ACC112 (cell line): ENCODE measurements at regions not wholly inside any gene's neighbourhood (a gene's known extent, or its start where the extent isn't known, plus 50 kb on each side); places are given as distances from the start of the nearest gene placed in this dataset.

Experiments used
- H2AFZ ChIP-seq: fragments of 200-600 bp; sonication (generic); one replicate; pipeline ENCODE4 v1.6.0; 2017; ENCODE audit warnings: antibody characterized with exemption, low read length; ENCODE audit not compliant: unreplicated experiment
- H3K27ac ChIP-seq: fragments of 200-600 bp; sonication (generic); 2 replicates; pipeline ENCODE4 v1.5.1; 2014; ENCODE audit warnings: low read depth, mild to moderate bottlenecking, antibody characterized with exemption, low read length, moderate library complexity
- H3K27me3 ChIP-seq: fragments of 200-600 bp; sonication (generic); 2 replicates; pipeline ENCODE4 v1.6.1; 2014; ENCODE audit warnings: mild to moderate bottlenecking, antibody characterized with exemption, low read length, moderate library complexity, mixed read lengths; ENCODE audit not compliant: insufficient read depth
- H3K36me3 ChIP-seq: fragments of 200-600 bp; sonication (generic); 2 replicates; pipeline ENCODE4 v1.6.1; 2016; ENCODE audit warnings: mild to moderate bottlenecking, antibody characterized with exemption, low read length, moderate library complexity, mixed read lengths; ENCODE audit not compliant: insufficient read depth
- H3K4me1 ChIP-seq: fragments of 200-600 bp; sonication (generic); one replicate; pipeline ENCODE4 v1.6.1; 2016; ENCODE audit warnings: low read length, mixed read lengths; ENCODE audit not compliant: insufficient read depth, unreplicated experiment, control insufficient read depth
- H3K4me3 ChIP-seq: fragments of 200-600 bp; sonication (generic); 2 replicates; pipeline ENCODE4 v1.5.1; 2014; ENCODE audit warnings: mild to moderate bottlenecking, low read depth, low read length
- H3K79me2 ChIP-seq: fragments of 200-600 bp; sonication (generic); one replicate; pipeline ENCODE4 v1.6.0; 2016; ENCODE audit warnings: low read length; ENCODE audit not compliant: control insufficient read depth, unreplicated experiment, insufficient read depth

DNA sequence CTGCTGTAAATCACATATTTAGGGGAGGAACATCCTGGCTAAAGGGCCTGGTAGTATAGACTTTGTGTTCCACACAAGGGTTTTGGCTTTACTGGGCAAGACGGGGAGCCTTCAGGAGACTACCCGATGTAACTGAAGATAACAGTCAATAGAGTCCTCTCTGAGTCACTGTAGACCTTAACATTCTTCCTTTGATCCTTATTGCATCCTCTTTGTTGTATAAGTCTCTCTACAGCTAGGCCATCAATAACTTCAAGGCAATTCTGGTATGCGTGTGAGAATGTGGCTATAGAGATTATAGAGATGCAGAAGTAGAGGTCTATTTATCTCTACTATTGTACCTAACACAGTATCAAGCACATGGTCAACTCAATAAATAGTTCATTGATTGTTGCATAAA lies 67.3 kb upstream of the STK32A start:
- no peaks in the 10 kb centered on the region for H3K36me3 ChIP-seq
- no peak overlapping the region for H3K4me3 ChIP-seq
- H2AFZ ChIP-seq: no peak overlapping the region
- no peak overlapping the region for H3K27ac ChIP-seq
- H3K79me2 ChIP-seq: no peaks in the 10 kb centered on the region
- H3K27me3 ChIP-seq: no peaks in the 10 kb centered on the region
- peaks cover 28% of the 10 kb centered on the region for H3K4me1 ChIP-seq

- Histone ChIP-seq H3K4me1 (peaks cover 28% of the 10 kb centered on the region), H3K27ac (peak overlapping the region; percentile 62), H2AFZ (peak overlapping the region; percentile 24)
Observed at GRCh38 chr5:147168578-147169327, 66.1 kb upstream of the STK32A start.

DNA sequence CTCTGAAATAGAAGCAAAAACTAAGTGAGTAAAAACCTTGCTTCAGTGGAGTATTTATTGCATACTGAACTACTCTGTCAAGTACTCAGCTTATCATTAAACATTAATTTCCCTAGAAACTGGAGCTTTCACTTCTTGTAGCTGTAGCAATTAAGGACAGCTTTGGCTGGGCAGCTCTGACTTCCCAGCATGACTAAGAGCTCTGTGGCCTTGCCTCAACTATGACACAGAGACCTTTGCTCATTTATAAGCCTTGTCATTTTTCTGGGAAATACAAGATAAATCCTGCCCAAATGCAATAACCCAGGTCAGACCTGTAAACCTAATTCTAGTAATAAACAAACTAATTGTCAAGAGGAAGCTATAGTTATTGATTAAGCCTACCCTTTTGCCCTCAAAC lies 65.4 kb upstream of the STK32A start:
- Histone ChIP-seq H2AFZ (no peak overlapping the region), H3K36me3 (no peaks in the 10 kb centered on the region), H3K27ac (peak overlapping the region; percentile 62), H3K79me2 (no peaks in the 10 kb centered on the region), H3K4me1 (peaks cover 28% of the 10 kb centered on the region), H3K4me3 (no peak overlapping the region), H3K27me3 (no peaks in the 10 kb centered on the region)

More at GRCh38 chr5:147168578-147169327, 66.1 kb upstream of the STK32A start:
- Histone ChIP-seq H3K36me3 (no peaks in the 10 kb centered on the region), H3K27me3 (no peaks in the 10 kb centered on the region), H3K4me3 (no peak overlapping the region), H3K79me2 (no peaks in the 10 kb centered on the region)

- Histone ChIP-seq H2AFZ (no peak overlapping the region), H3K36me3 (no peaks in the 10 kb centered on the region), H3K4me1 (peaks cover 28% of the 10 kb centered on the region), H3K4me3 (no peak overlapping the region), H3K27ac (peak overlapping the region; percentile 62), H3K79me2 (no peaks in the 10 kb centered on the region), H3K27me3 (no peaks in the 10 kb centered on the region)
Observed at GRCh38 chr5:147169901-147170300, 64.9 kb upstream of the STK32A start.

GRCh38 chr5:147170603-147171002 lies 64.2 kb upstream of the STK32A start:
- Histone ChIP-seq H3K4me1 (peaks cover 28% of the 10 kb centered on the region), H3K27me3 (no peaks in the 10 kb centered on the region), H3K4me3 (no peak overlapping the region), H3K36me3 (no peaks in the 10 kb centered on the region), H3K27ac (no peak overlapping the region), H2AFZ (no peak overlapping the region), H3K79me2 (no peaks in the 10 kb centered on the region)

GRCh38 chr5:147174671-147175265 lies 60.1 kb upstream of the STK32A start:
- H2AFZ ChIP-seq: no peak overlapping the region
- H3K27ac ChIP-seq: no peak overlapping the region
- no peaks in the 10 kb centered on the region for H3K27me3 ChIP-seq
- H3K4me1 ChIP-seq: peaks cover 21% of the 10 kb centered on the region
- H3K79me2 ChIP-seq: no peaks in the 10 kb centered on the region
- no peaks in the 10 kb centered on the region for H3K36me3 ChIP-seq
- no peak overlapping the region for H3K4me3 ChIP-seq

GRCh38 chr5:147175516-147176097 lies 59.2 kb upstream of the STK32A start:
- Histone ChIP-seq H3K27me3 (no peaks in the 10 kb centered on the region), H3K79me2 (no peaks in the 10 kb centered on the region), H2AFZ (no peak overlapping the region), H3K27ac (no peak overlapping the region), H3K36me3 (no peaks in the 10 kb centered on the region), H3K4me1 (peaks cover 17% of the 10 kb centered on the region), H3K4me3 (no peak overlapping the region)

- H3K27me3 ChIP-seq: no peaks in the 10 kb centered on the region
- H3K4me1 ChIP-seq: peaks cover 17% of the 10 kb centered on the region
Observed at GRCh38 chr5:147176422-147176821, 58.4 kb upstream of the STK32A start.

GRCh38 chr5:147177125-147177840 lies 57.5 kb upstream of the STK32A start:
- no peak overlapping the region for H2AFZ ChIP-seq
- H3K4me1 ChIP-seq: peaks cover 17% of the 10 kb centered on the region
- no peak overlapping the region for H3K27ac ChIP-seq

More at GRCh38 chr5:147176422-147176821, 58.4 kb upstream of the STK32A start:
- Histone ChIP-seq H3K4me3 (no peak overlapping the region), H3K79me2 (no peaks in the 10 kb centered on the region), H3K27ac (no peak overlapping the region), H3K36me3 (no peaks in the 10 kb centered on the region), H2AFZ (no peak overlapping the region)

DNA sequence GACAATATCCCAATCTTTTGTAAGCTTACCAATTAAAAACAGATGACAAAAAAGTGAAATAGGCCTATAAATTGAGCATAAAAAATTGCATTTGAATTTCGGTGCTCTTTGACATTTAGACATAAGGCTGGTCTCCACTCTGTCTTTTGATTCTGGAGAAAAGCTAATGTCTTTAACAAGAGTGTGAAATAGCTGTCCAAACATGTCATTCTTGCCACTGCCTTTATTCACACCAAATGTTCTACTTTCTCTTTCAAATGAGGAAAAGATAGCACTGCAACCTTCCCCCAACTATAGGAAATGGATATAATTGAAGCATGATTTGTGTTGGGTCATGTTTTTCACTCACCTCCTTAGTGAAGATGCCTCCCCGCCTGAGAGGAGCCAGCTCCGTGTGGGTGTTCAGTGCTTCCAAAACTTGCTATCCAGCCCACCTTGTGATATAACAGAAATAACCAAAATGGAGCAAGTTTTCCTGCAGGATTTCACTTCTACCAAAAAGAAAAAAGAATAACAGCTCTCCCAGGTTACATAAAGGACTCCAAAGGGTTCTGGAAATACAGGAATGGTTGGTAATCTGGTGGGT lies 55.2 kb upstream of the STK32A start:
- Histone ChIP-seq H3K27me3 (no peaks in the 10 kb centered on the region), H3K4me1 (peaks cover 17% of the 10 kb centered on the region), H3K36me3 (no peaks in the 10 kb centered on the region), H3K79me2 (no peaks in the 10 kb centered on the region), H3K4me3 (no peak overlapping the region), H3K27ac (no peak overlapping the region), H2AFZ (no peak overlapping the region)

More at GRCh38 chr5:147177125-147177840, 57.5 kb upstream of the STK32A start:
- no peaks in the 10 kb centered on the region for H3K36me3 ChIP-seq
- H3K27me3 ChIP-seq: no peaks in the 10 kb centered on the region
- no peak overlapping the region for H3K4me3 ChIP-seq
- no peaks in the 10 kb centered on the region for H3K79me2 ChIP-seq
